GM23338 (cell line): ENCODE measurements at regions not wholly inside any gene's neighbourhood (a gene's known extent, or its start where the extent isn't known, plus 50 kb on each side); places are given as distances from the start of the nearest gene placed in this dataset.

ENCODE experiments used
- ATAC-seq: fragments of 200-7000 bp; cut with Tn5 transposase; 3 replicates; pipeline ENCODE4 v1.9.1; 2020
- DNase-seq: peaks from one replicate; pipeline ENCODE4 v3.0.0-alpha.2; 2015; ENCODE audit warnings: low spot score
- H2AFZ ChIP-seq: fragments of 200-600 bp; sonication (generic); 2 replicates; pipeline ENCODE4 v1.8.0; 2016; ENCODE audit warnings: antibody characterized with exemption, mild to moderate bottlenecking, moderate library complexity
- H3F3A ChIP-seq: fragments of 200-600 bp; sonication (generic); replicated peaks from 2 replicates; pipeline ENCODE4 v1.8.0; 2017; ENCODE audit warnings: antibody characterized with exemption, mixed run types, low read depth
- H3K27ac ChIP-seq: fragments of 200-600 bp; sonication (generic); 2 replicates; pipeline ENCODE4 v1.6.1; 2016; ENCODE audit warnings: low read depth
- H3K27me3 ChIP-seq: fragments of 200-600 bp; sonication (generic); 2 replicates; pipeline ENCODE4 v1.8.0; 2016; ENCODE audit warnings: mild to moderate bottlenecking, mixed run types, moderate library complexity; ENCODE audit not compliant: insufficient read depth
- H3K36me3 ChIP-seq: fragments of 200-600 bp; sonication (generic); 2 replicates; pipeline ENCODE4 v1.8.0; 2016; ENCODE audit warnings: mild to moderate bottlenecking; ENCODE audit not compliant: insufficient read depth
- H3K4me1 ChIP-seq: fragments of 200-600 bp; sonication (generic); 2 replicates; pipeline ENCODE4 v1.8.0; 2016; ENCODE audit warnings: mild to moderate bottlenecking, moderate library complexity; ENCODE audit not compliant: insufficient read depth
- H3K4me2 ChIP-seq: fragments of 200-600 bp; sonication (generic); 2 replicates; pipeline ENCODE4 v1.7.1; 2017; ENCODE audit warnings: mixed run types
- H3K4me3 ChIP-seq: fragments of 200-600 bp; sonication (generic); 2 replicates; pipeline ENCODE4 v1.6.1; 2016; ENCODE audit warnings: mixed run types
- H3K79me2 ChIP-seq: fragments of 200-600 bp; sonication (generic); replicated peaks from 2 replicates; pipeline ENCODE4 v1.8.0; 2017; ENCODE audit warnings: mild to moderate bottlenecking; ENCODE audit not compliant: insufficient read depth
- H3K9me2 ChIP-seq: fragments of 200-600 bp; sonication (generic); 2 replicates; pipeline ENCODE4 v1.8.0; 2017; ENCODE audit not compliant: insufficient read depth
- H4K20me1 ChIP-seq: fragments of 200-600 bp; sonication (generic); replicated peaks from 2 replicates; pipeline ENCODE4 v1.8.0; 2017; ENCODE audit warnings: mild to moderate bottlenecking; ENCODE audit not compliant: insufficient read depth
- H3K27ac Mint-ChIP-seq: 2 replicates; pipeline ENCODE4 v1.8.0; 2020; ENCODE audit warnings: inconsistent platforms, mild to moderate bottlenecking, moderate library complexity, mixed read lengths
- H3K27me3 Mint-ChIP-seq: 3 replicates; pipeline ENCODE4 v1.8.0; 2022; ENCODE audit warnings: low read depth, mild to moderate bottlenecking, moderate library complexity, mixed read lengths, inconsistent platforms; ENCODE audit not compliant: insufficient read depth, poor library complexity
- H3K36me3 Mint-ChIP-seq: 3 replicates; pipeline ENCODE4 v1.8.0; 2021; ENCODE audit warnings: low read depth, mild to moderate bottlenecking, inconsistent platforms, moderate library complexity, mixed read lengths
- H3K4me1 Mint-ChIP-seq: 3 replicates; pipeline ENCODE4 v1.8.0; 2020; ENCODE audit warnings: mild to moderate bottlenecking, inconsistent platforms, mixed read lengths
- H3K4me3 Mint-ChIP-seq: 3 replicates; pipeline ENCODE4 v1.8.0; 2021; ENCODE audit warnings: moderate library complexity, mild to moderate bottlenecking, inconsistent platforms, mixed read lengths
- H3K9me3 Mint-ChIP-seq: 3 replicates; pipeline ENCODE4 v1.8.0; 2020; ENCODE audit warnings: moderate library complexity, mild to moderate bottlenecking, inconsistent platforms, mixed read lengths
- CREB1 ChIP-seq: fragments of 250-450 bp; sonication (Bioruptor Pico); IDR thresholded peaks from 2 replicates; pipeline ENCODE4 v1.5.0; 2020; ENCODE audit warnings: low read depth, mild to moderate bottlenecking, moderate library complexity
- EZH2 ChIP-seq: fragments of 200-600 bp; sonication (generic); IDR thresholded peaks from one replicate; pipeline ENCODE4 v1.8.0; 2017; ENCODE audit warnings: antibody characterized with exemption, mild to moderate bottlenecking, low read depth; ENCODE audit not compliant: unreplicated experiment
- EZH2phosphoT487 ChIP-seq: fragments of 200-600 bp; sonication (generic); IDR thresholded peaks from one replicate; pipeline ENCODE4 v1.8.1; 2018; ENCODE audit warnings: antibody characterized with exemption; ENCODE audit not compliant: unreplicated experiment
- ZNF331 ChIP-seq: fragments of 250-450 bp; sonication (Bioruptor Pico); IDR thresholded peaks from 2 replicates; pipeline ENCODE4 v1.5.0; 2020; ENCODE audit warnings: low read depth, mild to moderate bottlenecking, moderate library complexity
- TF ChIP-seq, protein P1 (sequence below): fragments of 250-450 bp; sonication (Bioruptor Pico); IDR thresholded peaks from 2 replicates; pipeline ENCODE4 v1.5.0; 2020; ENCODE audit warnings: mild to moderate bottlenecking, moderate library complexity

DNA sequence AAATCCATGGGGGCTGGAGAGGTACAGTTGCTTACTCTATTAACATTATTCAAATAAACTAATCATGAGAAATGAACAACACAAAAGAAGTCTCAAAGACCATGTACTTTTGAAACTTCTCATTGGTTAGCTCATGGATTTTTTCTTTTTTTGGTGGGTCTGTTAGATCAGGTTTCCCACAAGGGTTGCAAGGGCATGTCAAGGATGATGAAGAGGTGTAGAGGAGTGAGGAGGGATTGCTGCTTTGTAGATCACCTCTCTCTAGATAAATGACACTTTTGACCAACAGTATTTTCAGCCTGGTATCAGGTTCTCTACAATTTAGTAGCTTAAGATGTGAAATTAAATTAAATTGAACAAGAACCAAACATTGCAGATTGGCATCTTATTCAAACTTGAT is 417.9 kb upstream of the AGA start (continued):
- TF ChIP-seq, protein P1, sequence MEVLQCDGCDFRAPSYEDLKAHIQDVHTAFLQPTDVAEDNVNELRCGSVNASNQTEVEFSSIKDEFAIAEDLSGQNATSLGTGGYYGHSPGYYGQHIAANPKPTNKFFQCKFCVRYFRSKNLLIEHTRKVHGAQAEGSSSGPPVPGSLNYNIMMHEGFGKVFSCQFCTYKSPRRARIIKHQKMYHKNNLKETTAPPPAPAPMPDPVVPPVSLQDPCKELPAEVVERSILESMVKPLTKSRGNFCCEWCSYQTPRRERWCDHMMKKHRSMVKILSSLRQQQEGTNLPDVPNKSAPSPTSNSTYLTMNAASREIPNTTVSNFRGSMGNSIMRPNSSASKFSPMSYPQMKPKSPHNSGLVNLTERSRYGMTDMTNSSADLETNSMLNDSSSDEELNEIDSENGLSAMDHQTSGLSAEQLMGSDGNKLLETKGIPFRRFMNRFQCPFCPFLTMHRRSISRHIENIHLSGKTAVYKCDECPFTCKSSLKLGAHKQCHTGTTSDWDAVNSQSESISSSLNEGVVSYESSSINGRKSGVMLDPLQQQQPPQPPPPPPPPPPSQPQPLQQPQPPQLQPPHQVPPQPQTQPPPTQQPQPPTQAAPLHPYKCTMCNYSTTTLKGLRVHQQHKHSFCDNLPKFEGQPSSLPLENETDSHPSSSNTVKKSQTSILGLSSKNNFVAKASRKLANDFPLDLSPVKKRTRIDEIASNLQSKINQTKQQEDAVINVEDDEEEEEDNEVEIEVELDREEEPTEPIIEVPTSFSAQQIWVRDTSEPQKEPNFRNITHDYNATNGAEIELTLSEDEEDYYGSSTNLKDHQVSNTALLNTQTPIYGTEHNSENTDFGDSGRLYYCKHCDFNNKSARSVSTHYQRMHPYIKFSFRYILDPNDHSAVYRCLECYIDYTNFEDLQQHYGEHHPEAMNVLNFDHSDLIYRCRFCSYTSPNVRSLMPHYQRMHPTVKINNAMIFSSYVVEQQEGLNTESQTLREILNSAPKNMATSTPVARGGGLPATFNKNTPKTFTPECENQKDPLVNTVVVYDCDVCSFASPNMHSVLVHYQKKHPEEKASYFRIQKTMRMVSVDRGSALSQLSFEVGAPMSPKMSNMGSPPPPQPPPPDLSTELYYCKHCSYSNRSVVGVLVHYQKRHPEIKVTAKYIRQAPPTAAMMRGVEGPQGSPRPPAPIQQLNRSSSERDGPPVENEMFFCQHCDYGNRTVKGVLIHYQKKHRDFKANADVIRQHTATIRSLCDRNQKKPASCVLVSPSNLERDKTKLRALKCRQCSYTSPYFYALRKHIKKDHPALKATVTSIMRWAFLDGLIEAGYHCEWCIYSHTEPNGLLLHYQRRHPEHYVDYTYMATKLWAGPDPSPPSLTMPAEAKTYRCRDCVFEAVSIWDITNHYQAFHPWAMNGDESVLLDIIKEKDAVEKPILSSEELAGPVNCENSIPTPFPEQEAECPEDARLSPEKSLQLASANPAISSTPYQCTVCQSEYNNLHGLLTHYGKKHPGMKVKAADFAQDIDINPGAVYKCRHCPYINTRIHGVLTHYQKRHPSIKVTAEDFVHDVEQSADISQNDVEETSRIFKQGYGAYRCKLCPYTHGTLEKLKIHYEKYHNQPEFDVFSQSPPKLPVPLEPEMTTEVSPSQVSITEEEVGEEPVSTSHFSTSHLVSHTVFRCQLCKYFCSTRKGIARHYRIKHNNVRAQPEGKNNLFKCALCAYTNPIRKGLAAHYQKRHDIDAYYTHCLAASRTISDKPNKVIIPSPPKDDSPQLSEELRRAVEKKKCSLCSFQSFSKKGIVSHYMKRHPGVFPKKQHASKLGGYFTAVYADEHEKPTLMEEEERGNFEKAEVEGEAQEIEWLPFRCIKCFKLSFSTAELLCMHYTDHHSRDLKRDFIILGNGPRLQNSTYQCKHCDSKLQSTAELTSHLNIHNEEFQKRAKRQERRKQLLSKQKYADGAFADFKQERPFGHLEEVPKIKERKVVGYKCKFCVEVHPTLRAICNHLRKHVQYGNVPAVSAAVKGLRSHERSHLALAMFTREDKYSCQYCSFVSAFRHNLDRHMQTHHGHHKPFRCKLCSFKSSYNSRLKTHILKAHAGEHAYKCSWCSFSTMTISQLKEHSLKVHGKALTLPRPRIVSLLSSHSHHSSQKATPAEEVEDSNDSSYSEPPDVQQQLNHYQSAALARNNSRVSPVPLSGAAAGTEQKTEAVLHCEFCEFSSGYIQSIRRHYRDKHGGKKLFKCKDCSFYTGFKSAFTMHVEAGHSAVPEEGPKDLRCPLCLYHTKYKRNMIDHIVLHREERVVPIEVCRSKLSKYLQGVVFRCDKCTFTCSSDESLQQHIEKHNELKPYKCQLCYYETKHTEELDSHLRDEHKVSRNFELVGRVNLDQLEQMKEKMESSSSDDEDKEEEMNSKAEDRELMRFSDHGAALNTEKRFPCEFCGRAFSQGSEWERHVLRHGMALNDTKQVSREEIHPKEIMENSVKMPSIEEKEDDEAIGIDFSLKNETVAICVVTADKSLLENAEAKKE (CRISPR knock-in tag), result no peak

GRCh38 chr4:177861551-177862094 is 419.4 kb upstream of the AGA start:
- no peak for ATAC-seq
- H3K9me2 ChIP-seq, result peaks cover 3% of the 10 kb centered on the region; the same call in 1 of the 2 replicates
- DNase-seq, result no peak
- H3K4me3 ChIP-seq, result no peak overlapping the region
- Mint-ChIP-seq H3K9me3 (no peaks in the 10 kb centered on the region; the same call in 1 of the 3 replicates), H3K4me1 (peaks cover 10% of the 10 kb centered on the region), H3K4me3 (no peak overlapping the region), H3K36me3 (peaks cover 9% of the 10 kb centered on the region), H3K27ac (no peak overlapping the region), H3K27me3 (peaks cover 3% of the 10 kb centered on the region)
- no peak for TF ChIP-seq ZNF331
- H3K79me2 ChIP-seq, result no peaks in the 10 kb centered on the region
- no peak overlapping the region for H2AFZ ChIP-seq
- H3K27me3 ChIP-seq, result no peaks in the 10 kb centered on the region
- H4K20me1 ChIP-seq, result no peaks in the 10 kb centered on the region
- H3K36me3 ChIP-seq, result no peaks in the 10 kb centered on the region
- no peaks in the 10 kb centered on the region for H3F3A ChIP-seq
- no peak overlapping the region for H3K27ac ChIP-seq
- no peak overlapping the region for H3K4me2 ChIP-seq
- peaks cover 5% of the 10 kb centered on the region; the same call in 1 of the 2 replicates for H3K4me1 ChIP-seq

- H3K27ac ChIP-seq, result no peak overlapping the region
- Mint-ChIP-seq H3K27me3 (peaks cover 3% of the 10 kb centered on the region), H3K9me3 (no peaks in the 10 kb centered on the region; the same call in 1 of the 3 replicates), H3K4me3 (no peak overlapping the region), H3K4me1 (0 out of 3 replicates have a peak, but pooled peaks cover 2% of the 10 kb centered on the region), H3K27ac (no peak overlapping the region), H3K36me3 (peaks cover 9% of the 10 kb centered on the region)
- no peaks in the 10 kb centered on the region for H3K4me1 ChIP-seq
- no peak for TF ChIP-seq EZH2phosphoT487
- TF ChIP-seq EZH2, result no peak
- TF ChIP-seq CREB1 (CRISPR knock-in tag), result no peak
- no peak overlapping the region for H3K4me3 ChIP-seq
- no peaks in the 10 kb centered on the region for H4K20me1 ChIP-seq
- peak overlapping the region; percentile 63 for H2AFZ ChIP-seq
- H3K27me3 ChIP-seq, result no peaks in the 10 kb centered on the region
- DNase-seq, result no peak
- ATAC-seq, result no peak
- H3K9me2 ChIP-seq, result peaks cover 3% of the 10 kb centered on the region; the same call in 1 of the 2 replicates
- no peak overlapping the region for H3K4me2 ChIP-seq
- H3K36me3 ChIP-seq, result no peaks in the 10 kb centered on the region
- H3K79me2 ChIP-seq, result no peaks in the 10 kb centered on the region
- H3F3A ChIP-seq, result no peaks in the 10 kb centered on the region
These were observed 420.4 kb upstream of the AGA start for GRCh38 chr4:177862541-177863176.
